K562 (cell line): ENCODE measurements at regions not wholly inside any gene's neighbourhood (a gene's known extent, or its start where the extent isn't known, plus 50 kb on each side); places are given as distances from the start of the nearest gene placed in this dataset.

Source experiments
- ATAC-seq: fragments of 200-7000 bp; cut with Tn5 transposase; 3 replicates; pipeline ENCODE4 v1.9.1; 2020; ENCODE audit warnings: moderate library complexity
- BruUV-seq: library from RNA; stranded (reverse); fragments of 400-500 nt; replicated peaks from 2 replicates; lab custom pipeline; 2021; lab: Mats Ljungman, UMichigan
- CTCF ChIA-PET: fragments of 300-600 bp; formaldehyde crosslinking; extraction: SDS; loops from one replicate; lab custom pipeline; 2021; ENCODE audit warnings: low intra/inter-chr PET ratio; lab: Yijun Ruan, JAX
- POLR2A ChIA-PET: fragments of 300-600, 350-650 bp; sonication (Branson Sonifier 250); formaldehyde crosslinking; extraction: SDS; loops from one replicate; lab custom pipeline; 2021; ENCODE audit warnings: antibody characterized with exemption, inconsistent platforms; lab: Yijun Ruan, JAX
- DNase-seq, 4 experiments: peaks; one replicate each; pipeline versions ENCODE4 v3.0.0 to v3.0.0-alpha.2; 2011 to 2018; ENCODE audit warnings: low spot score in 3 of 4, mixed read lengths in 3 of 4; ENCODE audit errors: extremely low read depth in 1 of 4
- FAIRE-seq: peaks from 2 replicates; lab custom pipeline; 2011; peaks lifted over from hg19 to GRCh38; lab: Jason Lieb, UNC
- H2AFZ ChIP-seq: 2 replicates; pipeline ENCODE4 v1.6.0; 2011; ENCODE audit warnings: low read depth, low read length, control low read depth, inconsistent platforms
- H3K27ac ChIP-seq: fragments of 200-600 bp; 3 replicates; pipeline ENCODE4 v1.8.0; 2011; ENCODE audit warnings: low read depth, mild to moderate bottlenecking, control low read depth, inconsistent platforms, low read length, moderate library complexity, mixed read lengths; ENCODE audit errors: extremely low read depth
- H3K27me3 ChIP-seq, 2 experiments: fragments of 300-600 bp in 1 of 2; 2 replicates in 1 of 2; 3 replicates in 1 of 2; pipeline versions ENCODE4 v1.6.0 to v1.8.0; 2011; ENCODE audit warnings: inconsistent platforms in 2 of 2, low read length in 2 of 2, mild to moderate bottlenecking in 1 of 2, mixed read lengths in 1 of 2, moderate library complexity in 1 of 2; ENCODE audit not compliant: control insufficient read depth in 2 of 2, insufficient read depth in 2 of 2
- H3K36me3 ChIP-seq: fragments of 300-600 bp; 3 replicates; pipeline ENCODE4 v1.8.0; 2011; ENCODE audit warnings: mild to moderate bottlenecking, low read length, inconsistent platforms; ENCODE audit not compliant: control insufficient read depth, insufficient read depth
- H3K4me1 ChIP-seq, 2 experiments: fragments of 200-600 bp in 1 of 2; replicated peaks in 1 of 2; 2 replicates in 1 of 2; 3 replicates in 1 of 2; pipeline versions ENCODE4 v1.5.1 to v1.8.0; 2011; ENCODE audit warnings: inconsistent platforms in 2 of 2, low read length in 2 of 2, mild to moderate bottlenecking in 1 of 2, mixed read lengths in 1 of 2, moderate library complexity in 1 of 2; ENCODE audit not compliant: control insufficient read depth in 2 of 2, insufficient read depth in 2 of 2
- H3K4me2 ChIP-seq: 2 replicates; pipeline ENCODE4 v1.6.1; 2011; ENCODE audit warnings: low read length, control low read depth, inconsistent platforms, mixed read lengths; ENCODE audit not compliant: insufficient read depth
- H3K4me3 ChIP-seq: fragments of 200-600 bp; sonication (generic), shearing (Covaris generic); 2 replicates; pipeline ENCODE4 v1.5.1; 2016; ENCODE audit warnings: control low read depth, inconsistent platforms
- H3K79me2 ChIP-seq: fragments of 200-600 bp; 3 replicates; pipeline ENCODE4 v1.8.0; 2011; ENCODE audit warnings: low read length, inconsistent platforms; ENCODE audit not compliant: control insufficient read depth, insufficient read depth
- H3K9ac ChIP-seq, 2 experiments: 2 replicates each; pipeline versions ENCODE4 v1.6.0 to v1.6.1; 2011; ENCODE audit warnings: low read depth in 2 of 2, low read length in 2 of 2, control low read depth in 1 of 2, inconsistent platforms in 1 of 2, mild to moderate bottlenecking in 1 of 2, mixed read lengths in 1 of 2; ENCODE audit not compliant: insufficient read depth in 1 of 2
- H3K9me1 ChIP-seq: one replicate; pipeline ENCODE4 v1.6.0; 2011; ENCODE audit warnings: inconsistent platforms, mild to moderate bottlenecking, low read length, moderate library complexity; ENCODE audit not compliant: control insufficient read depth, insufficient read depth
- H3K9me3 ChIP-seq: replicated peaks from 2 replicates; pipeline ENCODE4 v1.5.1; 2011; ENCODE audit warnings: low read depth, low read length, inconsistent platforms; ENCODE audit not compliant: control insufficient read depth, insufficient read depth
- H4K20me1 ChIP-seq: replicated peaks from 2 replicates; pipeline ENCODE4 v1.6.1; 2011; ENCODE audit warnings: low read length, inconsistent platforms, mixed read lengths; ENCODE audit not compliant: control insufficient read depth, insufficient read depth
- ELK1 ChIP-seq: sonication (generic); formaldehyde crosslinking; IDR thresholded peaks from 2 replicates; pipeline ENCODE4 v1.8.1; 2022; ENCODE audit warnings: missing genetic modification reagents
- HMBOX1 ChIP-seq: sonication (generic); IDR thresholded peaks from 2 replicates; pipeline ENCODE4 v1.6.1; 2016
- IRF1 ChIP-seq: sonication (generic); formaldehyde crosslinking; IDR thresholded peaks from 2 replicates; pipeline ENCODE4 v1.8.0; 2022; ENCODE audit warnings: missing genetic modification reagents, mild to moderate bottlenecking, borderline replicate concordance
- KLF10 ChIP-seq: fragments of 250-450 bp; sonication (Bioruptor Pico); IDR thresholded peaks from 2 replicates; pipeline ENCODE4 v1.6.1; 2021; ENCODE audit warnings: matching md5 sums
- MED1 ChIP-seq: sonication (generic); formaldehyde crosslinking; IDR thresholded peaks from 2 replicates; pipeline ENCODE4 v1.8.1; 2023; ENCODE audit warnings: missing genetic modification reagents, borderline replicate concordance
- NR0B1 ChIP-seq: fragments of 450-650 bp; IDR thresholded peaks from one replicate; pipeline ENCODE4 v1.6.1; 2018; ENCODE audit warnings: mild to moderate bottlenecking, moderate library complexity; ENCODE audit not compliant: partially characterized antibody
- RBM14 ChIP-seq: fragments of 200-400 bp; formaldehyde crosslinking; IDR thresholded peaks from 2 replicates; pipeline ENCODE4 v1.6.1; 2018; ENCODE audit warnings: low read depth, mild to moderate bottlenecking, low read length, moderate library complexity, borderline replicate concordance; ENCODE audit not compliant: insufficient read depth
- TBP ChIP-seq: optimal IDR thresholded peaks from 2 replicates; pipeline ENCODE3; 2011; ENCODE audit warnings: low read depth, low read length, improper control_type of control experiment
- WHSC1 ChIP-seq: IDR thresholded peaks from one replicate; pipeline ENCODE4 v1.6.1; 2012; ENCODE audit warnings: low read length, control low read depth, inconsistent platforms
- XRCC3 ChIP-seq: fragments of 450-650 bp; IDR thresholded peaks from 2 replicates; pipeline ENCODE4 v1.6.1; 2017; ENCODE audit warnings: mild to moderate bottlenecking, moderate library complexity
- ZBTB8A ChIP-seq: fragments of 450-650 bp; IDR thresholded peaks from 2 replicates; pipeline ENCODE4 v1.6.1; 2018; ENCODE audit warnings: mild to moderate bottlenecking, moderate library complexity; ENCODE audit not compliant: partially characterized antibody
- ZKSCAN8 ChIP-seq: fragments of 200-800 bp; sonication (Bioruptor generic); IDR thresholded peaks from 2 replicates; pipeline ENCODE4 v1.6.1; 2016; ENCODE audit warnings: missing genetic modification characterization, missing compliant biosample characterization
- ZMIZ1 ChIP-seq, 2 experiments: fragments of 150-350 bp in 1 of 2; IDR thresholded peaks; 2 replicates each; pipeline ENCODE4 v1.6.1; 2012 to 2016; ENCODE audit warnings: low read depth in 2 of 2, low read length in 2 of 2, mild to moderate bottlenecking in 1 of 2, moderate library complexity in 1 of 2
- WGBS: fragments of 100-300 bp; shearing (Covaris generic); methylation state at CpG from one replicate; pipeline ENCODE4 v1.1.6; 2016; ENCODE audit warnings: low coverage, mixed read lengths; ENCODE audit not compliant: insufficient coverage; ENCODE audit errors: missing lambda C conversion rate; 5-methylcytosine and 5-hydroxymethylcytosine counted together
- in situ Hi-C: fragments of 300-500 bp; cut with MboI; formaldehyde crosslinking; loops from 4 replicates; pipeline ENCODE4 v1.15.0; 2018; ENCODE audit warnings: inconsistent platforms, mixed read lengths
- intact Hi-C: fragments of 100-400 bp; cut with micrococcal nuclease; formaldehyde crosslinking; loops from 2 replicates; pipeline ENCODE4 v1.14.2; 2022

- TF ChIP-seq RBM14 (no peak), MED1 (CRISPR knock-in tag) (no peak), XRCC3 (no peak), HMBOX1 (no peak), TBP (no peak)
These were observed 1670.9 kb downstream of the PLA2G4A start (continued) for GRCh38 chr1:188499690-188500089.

- in situ Hi-C loops, result no loop called here
- Histone ChIP-seq H2AFZ (no peak overlapping the region), H3K4me3 (no peak overlapping the region), H3K27me3 (no peaks in the 10 kb centered on the region), H3K9ac (no peak overlapping the region), H3K9me3 (no peaks in the 10 kb centered on the region), H3K4me2 (no peak overlapping the region), H3K36me3 (no peaks in the 10 kb centered on the region), H3K27ac (no peak overlapping the region), H4K20me1 (no peaks in the 10 kb centered on the region), H3K4me1 (no peaks in the 10 kb centered on the region), H3K79me2 (no peaks in the 10 kb centered on the region), H3K9me1 (no peaks in the 10 kb centered on the region)
- FAIRE-seq, result no peak
- WGBS, result 6% methylated on average over 3 of the region's 3 CpGs
- ATAC-seq, result no peak
- DNase-seq, result no peak
- ChIA-PET POLR2A (no interaction called here), CTCF (no interaction called here)
- BruUV-seq, result no TSS peak
- intact Hi-C loops, result no loop called here
- TF ChIP-seq ZMIZ1 (IDR thresholded peaks at IDR 0.05; ENCODE audit: low read depth in 2 of 2, low read length in 2 of 2) (no peak), WHSC1 (no peak), ZBTB8A (no peak), KLF10 (CRISPR knock-in tag) (no peak), ELK1 (CRISPR knock-in tag) (no peak), ZKSCAN8 (CRISPR knock-in tag) (no peak), IRF1 (CRISPR knock-in tag) (no peak), NR0B1 (no peak)
These were observed 1686.2 kb downstream of the PLA2G4A start for GRCh38 chr1:188514917-188515316.
